LNCaP clone FGC (cell line): ENCODE measurements at regions not wholly inside any gene's neighbourhood (a gene's known extent, or its start where the extent isn't known, plus 50 kb on each side); places are given as distances from the start of the nearest gene placed in this dataset.
A peak's percentile ranks its signal among the peaks of the same experiment; 100 is the strongest.

Experiments used
- DNase-seq: peaks from one replicate; pipeline ENCODE4 v3.0.0-alpha.2; 2011; ENCODE audit warnings: low read depth
- H3K4me3 ChIP-seq: 2 replicates; pipeline ENCODE4 v1.5.1; 2011; ENCODE audit warnings: mild to moderate bottlenecking, low read depth, low read length, control low read depth
- CTCF ChIP-seq: IDR thresholded peaks from 2 replicates; pipeline ENCODE4 v1.5.1; 2012; ENCODE audit warnings: mild to moderate bottlenecking; ENCODE audit not compliant: control insufficient read depth, insufficient read depth; ENCODE audit errors: extremely low read depth

- DNase-seq: peak; percentile 7
- H3K4me3 ChIP-seq: no peak overlapping the region
These were observed 277.0 kb downstream of the CDH2 start for GRCh38 chr18:27899893-27900292.

GRCh38 chr18:27894746-27895145 is 282.2 kb downstream of the CDH2 start:
- no peak for TF ChIP-seq CTCF
- H3K4me3 ChIP-seq: no peak overlapping the region
- DNase-seq: no peak

More at GRCh38 chr18:27899893-27900292, 277.0 kb downstream of the CDH2 start:
- no peak for TF ChIP-seq CTCF

GRCh38 chr18:27887711-27888495 is 289.0 kb downstream of the CDH2 start:
- DNase-seq: no peak
- H3K4me3 ChIP-seq: no peak overlapping the region
- TF ChIP-seq CTCF: no peak

- no peak for DNase-seq
- no peak for TF ChIP-seq CTCF
- H3K4me3 ChIP-seq: no peak overlapping the region
These were observed 289.6 kb downstream of the CDH2 start for GRCh38 chr18:27887287-27887686.

GRCh38 chr18:27879540-27879939 is 297.4 kb downstream of the CDH2 start:
- H3K4me3 ChIP-seq: no peak overlapping the region
- no peak for DNase-seq
- TF ChIP-seq CTCF: no peak

GRCh38 chr18:27871726-27872125 is 305.2 kb downstream of the CDH2 start:
- no peak for DNase-seq
- no peak for TF ChIP-seq CTCF
- no peak overlapping the region for H3K4me3 ChIP-seq

- H3K4me3 ChIP-seq: no peak overlapping the region
- no peak for DNase-seq
- no peak for TF ChIP-seq CTCF
These were observed 307.2 kb downstream of the CDH2 start for GRCh38 chr18:27869735-27870134.
